ENCODE measurements at regions not wholly inside any gene's neighbourhood (a gene's known extent, or its start where the extent isn't known, plus 50 kb on each side); places are given as distances from the start of the nearest gene placed in this dataset.
A peak's percentile ranks its signal among the peaks of the same experiment; 100 is the strongest.
"Not testable (repeated sequence)": the region's sequence is repeated elsewhere in the genome, so short reads cannot be mapped to it uniquely, and the experiment has no call there.

DNA sequence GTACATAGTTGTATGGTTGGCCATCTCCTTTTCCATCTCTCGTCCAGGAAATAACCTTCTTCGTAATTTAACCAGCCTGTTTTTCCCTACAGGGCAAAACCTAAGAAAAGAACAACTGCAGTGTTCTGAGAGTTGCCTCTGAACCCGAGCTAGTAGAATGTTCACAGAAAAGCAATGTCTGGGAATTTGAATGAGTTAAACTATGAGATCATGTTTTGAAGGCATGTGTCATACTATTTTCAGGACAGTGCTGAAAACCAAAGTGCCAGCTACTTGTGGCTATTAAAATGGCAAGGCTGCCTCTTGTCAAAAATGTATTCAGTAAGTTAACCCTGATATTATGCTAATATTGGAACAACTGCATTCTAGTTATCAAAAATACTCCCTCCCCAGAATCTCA, 482.9 kb upstream of the SPRED2 start:
- Histone ChIP-seq H3K79me1 (ENCODE audit: low read length) (no peaks in the 10 kb centered on the region), H4K5ac (ENCODE audit: low read length) (no peak overlapping the region), H3K27ac (ENCODE audit: low read depth, low read length) (no peak overlapping the region), H3K56ac (ENCODE audit: low read length) (no peak overlapping the region), H2BK15ac (replicated peaks; ENCODE audit: low read depth) (no peak overlapping the region), H3K79me2 (ENCODE audit: control insufficient read depth, insufficient read depth, low read length) (no peaks in the 10 kb centered on the region), H2BK5ac (ENCODE audit: low read length) (no peak overlapping the region), H3K18ac (ENCODE audit: low read length) (no peak overlapping the region), H4K8ac (ENCODE audit: low read depth, low read length) (no peak overlapping the region), H3K4me1 (ENCODE audit: control insufficient read depth, low read depth, low read length) (no peaks in the 10 kb centered on the region), H3K36me3 (ENCODE audit: control insufficient read depth, insufficient read depth, low read length) (no peaks in the 10 kb centered on the region), H3K4me2 (ENCODE audit: low read length) (no peak overlapping the region), H3K27me3 (ENCODE audit: insufficient read depth, low read length, poor library complexity) (no peaks in the 10 kb centered on the region), H2AK5ac (ENCODE audit: low read length) (no peak overlapping the region), H3K4ac (ENCODE audit: low read depth, low read length) (no peak overlapping the region), H3K4me3 (ENCODE audit: low read length) (no peak overlapping the region), H3K23ac (ENCODE audit: low read length) (no peak overlapping the region), H2BK120ac (ENCODE audit: low read depth, low read length) (no peak overlapping the region), H3K9ac (ENCODE audit: low read length) (no peak overlapping the region)
- DNase-seq, result no peak
- WGBS (ENCODE audit: extremely low coverage, insufficient coverage, low lambda C conversion rate), result no CpG with 5 or more reads among the region's 3 CpGs

DNA sequence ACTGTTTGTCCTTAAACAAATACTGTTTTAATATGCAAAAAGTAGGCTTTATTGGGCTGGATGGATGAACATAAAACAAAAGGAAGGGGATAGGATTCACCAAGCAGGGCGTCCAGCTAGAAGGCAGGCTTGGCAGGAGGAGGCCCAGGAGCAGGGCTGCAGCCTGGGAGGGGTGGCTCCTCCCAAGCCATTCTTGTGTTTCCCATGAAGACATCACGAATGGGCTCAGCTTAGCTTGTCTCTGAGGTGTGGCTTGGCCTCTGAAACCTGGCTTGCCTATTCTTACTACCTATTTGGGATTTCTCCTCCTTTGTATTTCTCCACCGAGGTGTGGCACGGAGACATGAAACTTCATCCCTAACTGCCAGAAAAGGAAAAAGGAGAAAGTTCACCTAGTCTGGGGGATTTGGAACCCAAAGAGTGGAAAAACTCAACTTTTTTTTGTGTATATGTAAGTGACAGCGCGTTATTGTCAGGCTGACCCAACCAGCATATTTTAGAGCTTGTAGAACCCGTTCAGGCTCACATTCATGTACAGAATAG, 481.9 kb upstream of the SPRED2 start:
- no peaks in the 10 kb centered on the region for H3K4me1 ChIP-seq (ENCODE audit: control insufficient read depth, low read depth, low read length)
- no peak overlapping the region for H3K4ac ChIP-seq (ENCODE audit: low read depth, low read length)
- no peak overlapping the region for H2BK5ac ChIP-seq (ENCODE audit: low read length)
- no peak overlapping the region for H3K18ac ChIP-seq (ENCODE audit: low read length)
- no peak overlapping the region for H3K4me2 ChIP-seq (ENCODE audit: low read length)
- no peak overlapping the region for H3K9ac ChIP-seq (ENCODE audit: low read length)
- no peak overlapping the region for H2BK120ac ChIP-seq (ENCODE audit: low read depth, low read length)
- no peak overlapping the region for H3K23ac ChIP-seq (ENCODE audit: low read length)
- H4K5ac ChIP-seq (ENCODE audit: low read length), result no peak overlapping the region
- DNase-seq, result no peak
- H3K27ac ChIP-seq (ENCODE audit: low read depth, low read length), result no peak overlapping the region
- H3K79me1 ChIP-seq (ENCODE audit: low read length), result no peaks in the 10 kb centered on the region
- H2AK5ac ChIP-seq (ENCODE audit: low read length), result no peak overlapping the region
- no peak overlapping the region for H3K4me3 ChIP-seq (ENCODE audit: low read length)
- no CpG with 5 or more reads among the region's 7 CpGs for WGBS (ENCODE audit: extremely low coverage, insufficient coverage, low lambda C conversion rate)
- H3K79me2 ChIP-seq (ENCODE audit: control insufficient read depth, insufficient read depth, low read length), result no peaks in the 10 kb centered on the region
- no peak overlapping the region for H3K56ac ChIP-seq (ENCODE audit: low read length)
- no peaks in the 10 kb centered on the region for H3K27me3 ChIP-seq (ENCODE audit: insufficient read depth, low read length, poor library complexity)
- H4K8ac ChIP-seq (ENCODE audit: low read depth, low read length), result no peak overlapping the region
- no peaks in the 10 kb centered on the region for H3K36me3 ChIP-seq (ENCODE audit: control insufficient read depth, insufficient read depth, low read length)
- no peak overlapping the region for H2BK15ac ChIP-seq (replicated peaks; ENCODE audit: low read depth)

DNA sequence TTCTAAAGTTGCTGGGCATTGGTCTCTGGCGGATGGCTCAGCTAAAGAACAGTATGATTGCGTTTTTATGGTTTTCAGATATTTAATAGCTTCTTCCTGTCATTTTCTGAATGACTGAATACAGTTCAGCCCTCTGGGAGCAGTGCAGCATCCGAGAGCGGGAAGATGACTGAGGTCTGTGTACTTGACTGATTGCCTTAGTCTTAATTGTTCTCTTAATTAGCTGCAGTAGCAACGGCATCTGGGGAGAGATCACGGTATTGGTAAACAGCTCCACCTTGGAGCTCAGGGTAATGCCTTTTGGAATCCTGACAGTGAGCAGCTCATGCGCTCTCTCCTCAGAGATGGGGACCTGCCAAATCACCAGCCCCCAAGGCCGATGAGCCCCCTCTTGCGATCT, 481.4 kb upstream of the SPRED2 start:
- Histone ChIP-seq H3K79me1 (ENCODE audit: low read length) (no peaks in the 10 kb centered on the region), H3K27ac (ENCODE audit: low read depth, low read length) (no peak overlapping the region), H3K4me2 (ENCODE audit: low read length) (no peak overlapping the region), H3K79me2 (ENCODE audit: control insufficient read depth, insufficient read depth, low read length) (no peaks in the 10 kb centered on the region), H4K8ac (ENCODE audit: low read depth, low read length) (no peak overlapping the region), H3K56ac (ENCODE audit: low read length) (no peak overlapping the region), H2BK15ac (replicated peaks; ENCODE audit: low read depth) (no peak overlapping the region), H2BK120ac (ENCODE audit: low read depth, low read length) (no peak overlapping the region), H3K27me3 (ENCODE audit: insufficient read depth, low read length, poor library complexity) (no peaks in the 10 kb centered on the region), H3K4me1 (ENCODE audit: control insufficient read depth, low read depth, low read length) (no peaks in the 10 kb centered on the region), H3K18ac (ENCODE audit: low read length) (no peak overlapping the region), H2AK5ac (ENCODE audit: low read length) (no peak overlapping the region), H3K4me3 (ENCODE audit: low read length) (no peak overlapping the region), H4K5ac (ENCODE audit: low read length) (no peak overlapping the region), H3K23ac (ENCODE audit: low read length) (no peak overlapping the region), H3K36me3 (ENCODE audit: control insufficient read depth, insufficient read depth, low read length) (no peaks in the 10 kb centered on the region), H3K4ac (ENCODE audit: low read depth, low read length) (no peak overlapping the region), H3K9ac (ENCODE audit: low read length) (no peak overlapping the region), H2BK5ac (ENCODE audit: low read length) (no peak overlapping the region)
- DNase-seq, result no peak
- no CpG with 5 or more reads among the region's 9 CpGs for WGBS (ENCODE audit: extremely low coverage, insufficient coverage, low lambda C conversion rate)

DNA sequence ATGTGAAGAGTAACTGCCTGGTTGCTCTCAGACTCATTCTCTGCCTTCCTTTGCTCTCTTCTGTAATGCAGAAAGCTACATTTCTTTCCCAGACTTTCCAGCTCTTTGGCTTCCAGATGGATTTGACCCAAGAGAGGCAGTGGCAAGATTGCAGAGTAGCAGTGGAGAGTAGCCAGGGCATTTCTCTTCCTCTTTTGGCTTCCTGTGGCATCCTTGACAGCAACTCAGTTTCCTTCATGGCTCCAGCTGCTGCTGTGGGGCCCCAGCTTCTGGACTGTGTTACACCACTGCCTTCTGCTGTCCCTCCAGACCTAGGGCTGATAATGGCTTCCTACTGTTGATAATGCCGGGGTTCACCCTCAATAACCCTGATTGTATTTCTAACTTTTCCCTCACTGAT, 469.4 kb upstream of the SPRED2 start:
- H2AK5ac ChIP-seq (ENCODE audit: low read length), result no peak overlapping the region
- no peak for DNase-seq
- no peaks in the 10 kb centered on the region for H3K27me3 ChIP-seq (ENCODE audit: insufficient read depth, low read length, poor library complexity)
- H4K5ac ChIP-seq (ENCODE audit: low read length), result no peak overlapping the region
- no peak overlapping the region for H3K4ac ChIP-seq (ENCODE audit: low read depth, low read length)
- H3K4me3 ChIP-seq (ENCODE audit: low read length), result no peak overlapping the region
- no peak overlapping the region for H3K4me2 ChIP-seq (ENCODE audit: low read length)
- no peak overlapping the region for H3K9ac ChIP-seq (ENCODE audit: low read length)
- H3K27ac ChIP-seq (ENCODE audit: low read depth, low read length), result no peak overlapping the region
- no CpG with 5 or more reads among the region's 1 CpG for WGBS (ENCODE audit: extremely low coverage, insufficient coverage, low lambda C conversion rate)
- H3K23ac ChIP-seq (ENCODE audit: low read length), result no peak overlapping the region
- no peak overlapping the region for H2BK15ac ChIP-seq (replicated peaks; ENCODE audit: low read depth)
- no peak overlapping the region for H3K56ac ChIP-seq (ENCODE audit: low read length)
- H3K36me3 ChIP-seq (ENCODE audit: control insufficient read depth, insufficient read depth, low read length), result no peaks in the 10 kb centered on the region
- H3K18ac ChIP-seq (ENCODE audit: low read length), result no peak overlapping the region
- H3K79me2 ChIP-seq (ENCODE audit: control insufficient read depth, insufficient read depth, low read length), result no peaks in the 10 kb centered on the region
- H2BK120ac ChIP-seq (ENCODE audit: low read depth, low read length), result no peak overlapping the region
- no peaks in the 10 kb centered on the region for H3K79me1 ChIP-seq (ENCODE audit: low read length)
- H3K4me1 ChIP-seq (ENCODE audit: control insufficient read depth, low read depth, low read length), result no peaks in the 10 kb centered on the region
- no peak overlapping the region for H4K8ac ChIP-seq (ENCODE audit: low read depth, low read length)
- H2BK5ac ChIP-seq (ENCODE audit: low read length), result no peak overlapping the region

DNA sequence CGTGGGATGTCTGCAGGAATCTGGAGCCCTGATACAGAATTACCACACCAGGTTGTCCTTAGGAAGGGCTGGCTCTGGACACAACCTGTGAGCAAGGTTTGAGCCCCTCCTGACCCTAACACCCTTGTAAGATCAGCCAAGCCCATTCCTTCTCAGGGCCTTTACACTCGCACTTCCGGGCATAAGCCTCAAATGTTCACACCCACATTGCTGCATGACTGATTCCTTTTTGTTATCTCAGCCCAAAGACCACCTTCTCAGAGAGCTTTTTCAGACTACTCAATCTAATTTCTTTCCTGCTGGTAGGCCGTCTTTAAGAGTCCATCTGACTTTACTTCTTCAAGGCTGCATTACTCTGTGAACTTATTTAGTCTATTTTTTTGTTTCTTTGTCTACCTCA, 464.0 kb upstream of the SPRED2 start:
- DNase-seq, result no peak
- H4K5ac ChIP-seq (ENCODE audit: low read length), result no peak overlapping the region
- no peak overlapping the region for H2BK15ac ChIP-seq (replicated peaks; ENCODE audit: low read depth)
- H3K56ac ChIP-seq (ENCODE audit: low read length), result no peak overlapping the region
- H3K4me3 ChIP-seq (ENCODE audit: low read length), result no peak overlapping the region
- no peaks in the 10 kb centered on the region for H3K36me3 ChIP-seq (ENCODE audit: control insufficient read depth, insufficient read depth, low read length)
- H3K4ac ChIP-seq (ENCODE audit: low read depth, low read length), result no peak overlapping the region
- no peak overlapping the region for H3K18ac ChIP-seq (ENCODE audit: low read length)
- H3K79me1 ChIP-seq (ENCODE audit: low read length), result no peaks in the 10 kb centered on the region
- no peak overlapping the region for H3K4me2 ChIP-seq (ENCODE audit: low read length)
- no peak overlapping the region for H3K27ac ChIP-seq (ENCODE audit: low read depth, low read length)
- H2BK120ac ChIP-seq (ENCODE audit: low read depth, low read length), result no peak overlapping the region
- H3K79me2 ChIP-seq (ENCODE audit: control insufficient read depth, insufficient read depth, low read length), result no peaks in the 10 kb centered on the region
- H2BK5ac ChIP-seq (ENCODE audit: low read length), result no peak overlapping the region
- no peak overlapping the region for H3K9ac ChIP-seq (ENCODE audit: low read length)
- no peak overlapping the region for H3K23ac ChIP-seq (ENCODE audit: low read length)
- no peak overlapping the region for H2AK5ac ChIP-seq (ENCODE audit: low read length)
- no peaks in the 10 kb centered on the region for H3K27me3 ChIP-seq (ENCODE audit: insufficient read depth, low read length, poor library complexity)
- no CpG with 5 or more reads among the region's 4 CpGs for WGBS (ENCODE audit: extremely low coverage, insufficient coverage, low lambda C conversion rate)
- no peaks in the 10 kb centered on the region for H3K4me1 ChIP-seq (ENCODE audit: control insufficient read depth, low read depth, low read length)
- H4K8ac ChIP-seq (ENCODE audit: low read depth, low read length), result no peak overlapping the region

DNA sequence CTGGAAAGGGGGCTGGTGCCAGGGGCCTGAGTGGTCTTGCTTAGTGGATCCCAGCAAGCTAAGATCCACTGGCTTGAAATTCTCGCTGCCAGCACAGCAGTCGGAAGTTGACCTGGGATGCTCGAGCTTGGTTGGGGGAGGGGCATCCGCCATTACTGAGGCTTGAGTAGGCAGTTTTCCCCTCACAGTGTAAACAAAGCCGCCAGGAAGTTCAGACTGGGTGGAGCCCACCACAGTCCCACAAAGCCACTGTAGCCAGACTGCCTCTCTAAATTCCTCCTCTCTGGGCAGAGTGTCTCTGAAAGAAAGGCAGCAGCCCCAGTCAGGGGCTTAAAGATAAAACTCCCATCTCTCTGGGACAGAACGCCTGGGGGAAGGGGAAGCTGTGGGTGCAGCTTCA, 457.7 kb upstream of the SPRED2 start:
- peak; percentile 46 for DNase-seq
- not testable (repeated sequence) for H3K27me3 ChIP-seq (ENCODE audit: insufficient read depth, low read length, poor library complexity); H3K56ac ChIP-seq (ENCODE audit: low read length); H3K4me1 ChIP-seq (ENCODE audit: control insufficient read depth, low read depth, low read length); H3K79me1 ChIP-seq (ENCODE audit: low read length); H4K5ac ChIP-seq (ENCODE audit: low read length); H3K79me2 ChIP-seq (ENCODE audit: control insufficient read depth, insufficient read depth, low read length); H3K4me3 ChIP-seq (ENCODE audit: low read length); H3K9ac ChIP-seq (ENCODE audit: low read length); H3K18ac ChIP-seq (ENCODE audit: low read length); H4K8ac ChIP-seq (ENCODE audit: low read depth, low read length); H3K23ac ChIP-seq (ENCODE audit: low read length); H3K27ac ChIP-seq (ENCODE audit: low read depth, low read length); H2BK120ac ChIP-seq (ENCODE audit: low read depth, low read length); H3K4me2 ChIP-seq (ENCODE audit: low read length); H3K4ac ChIP-seq (ENCODE audit: low read depth, low read length); H2BK15ac ChIP-seq (replicated peaks; ENCODE audit: low read depth); H2BK5ac ChIP-seq (ENCODE audit: low read length); H3K36me3 ChIP-seq (ENCODE audit: control insufficient read depth, insufficient read depth, low read length); H2AK5ac ChIP-seq (ENCODE audit: low read length)
- no CpG with 5 or more reads among the region's 6 CpGs for WGBS (ENCODE audit: extremely low coverage, insufficient coverage, low lambda C conversion rate)

Data from mesendoderm (in vitro differentiated cells).